HG02763 (cell line): ENCODE measurements at regions not wholly inside any gene's neighbourhood (a gene's known extent, or its start where the extent isn't known, plus 50 kb on each side); places are given as distances from the start of the nearest gene placed in this dataset.
"Not testable (repeated sequence)": the region's sequence is repeated elsewhere in the genome, so short reads cannot be mapped to it uniquely, and the experiment has no call there.

Experiments
- ATAC-seq: cut with Tn5 transposase; IDR thresholded peaks from one replicate; pipeline ENCODE4 v1.9.1; 2021; ENCODE audit warnings: mild to moderate bottlenecking, moderate library complexity; ENCODE audit not compliant: unreplicated experiment

GRCh38 chr18:37852464-37852863, 286.9 kb upstream of the CELF4 start:
- ATAC-seq: no peak

DNA sequence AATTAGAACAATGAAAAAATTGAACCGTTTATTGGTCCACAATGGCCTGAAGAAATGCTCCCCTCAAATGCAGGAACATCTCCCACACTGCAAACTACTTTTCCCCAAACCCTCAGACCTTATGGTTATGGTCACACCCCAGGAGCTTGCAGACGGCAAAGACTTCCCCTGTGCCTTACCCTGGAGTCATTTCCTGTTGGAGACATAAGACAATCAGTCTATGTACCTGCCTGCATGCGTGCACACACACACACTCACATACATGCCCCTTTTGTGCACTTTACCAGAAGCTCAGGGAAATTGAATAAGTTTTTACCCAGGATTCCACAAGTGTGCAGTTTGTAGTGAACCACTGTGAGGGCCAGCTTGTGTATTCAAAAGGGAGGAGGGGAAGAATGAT, 281.9 kb upstream of the CELF4 start:
- no peak for ATAC-seq

GRCh38 chr18:37846996-37847395, 281.4 kb upstream of the CELF4 start:
- no peak for ATAC-seq

GRCh38 chr18:37845498-37845897, 279.9 kb upstream of the CELF4 start:
- ATAC-seq: no peak

- ATAC-seq: no peak
These were observed 278.8 kb upstream of the CELF4 start for GRCh38 chr18:37844209-37844970.

GRCh38 chr18:37838083-37838482, 272.5 kb upstream of the CELF4 start:
- ATAC-seq: no peak

GRCh38 chr18:37836071-37836970, 270.7 kb upstream of the CELF4 start:
- ATAC-seq: no peak

GRCh38 chr18:37832010-37832695, 266.6 kb upstream of the CELF4 start:
- not testable (repeated sequence) for ATAC-seq

GRCh38 chr18:37812961-37813360, 247.4 kb upstream of the CELF4 start:
- no peak for ATAC-seq

DNA sequence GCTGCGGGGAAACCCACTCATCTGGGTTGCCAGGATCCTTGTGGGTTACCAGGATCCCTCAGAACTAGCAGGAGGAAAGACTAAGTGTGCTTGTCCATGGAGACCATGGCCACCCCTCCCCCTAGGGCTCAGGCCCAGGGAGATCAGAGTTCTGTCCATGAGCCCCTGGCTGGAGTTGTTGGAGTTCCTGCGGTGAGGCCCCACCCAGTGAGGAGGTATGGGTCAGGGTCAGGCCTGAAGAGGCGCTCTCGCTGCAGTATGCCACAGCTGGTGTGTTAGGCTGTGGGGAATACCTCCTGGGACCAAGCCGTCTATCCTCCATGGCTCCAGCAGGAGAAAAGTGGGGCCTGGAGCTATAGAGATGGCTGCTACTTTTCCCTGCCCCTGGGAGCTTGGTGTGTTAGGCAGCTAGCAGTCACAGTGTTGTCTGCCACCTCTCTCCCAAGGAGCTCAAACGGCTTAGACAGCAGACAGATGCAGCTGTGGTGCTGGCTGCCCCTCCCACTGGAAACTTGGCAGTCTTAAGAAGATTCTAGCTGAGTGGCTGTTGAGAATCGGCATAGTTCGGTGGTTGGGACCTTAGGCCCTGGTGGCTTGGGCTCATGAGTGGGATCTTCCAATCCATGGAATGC, 240.3 kb upstream of the CELF4 start:
- no peak for ATAC-seq

GRCh38 chr18:37796823-37797349, 231.3 kb upstream of the CELF4 start:
- ATAC-seq: no peak

DNA sequence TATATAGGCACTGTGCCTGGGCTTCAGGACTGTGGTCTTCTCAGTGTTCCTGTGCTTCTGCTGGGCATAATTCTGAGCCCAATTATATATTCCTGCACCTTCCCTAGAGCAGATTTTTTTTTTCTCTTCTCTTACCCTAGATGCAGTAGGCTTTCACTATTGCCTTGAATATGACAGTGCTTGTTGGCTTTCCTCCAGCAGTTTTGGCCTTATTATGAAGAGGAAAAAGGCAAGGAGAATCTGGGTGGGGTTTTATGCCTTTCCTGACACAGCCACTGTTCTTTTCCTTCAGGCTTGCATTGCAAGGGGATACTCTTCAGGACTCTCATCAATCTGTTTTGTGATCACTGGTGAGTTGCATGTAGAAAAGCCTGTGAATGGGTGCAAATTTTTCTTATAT, 221.9 kb upstream of the CELF4 start:
- no peak for ATAC-seq

GRCh38 chr18:37783771-37784170, 218.2 kb upstream of the CELF4 start:
- no peak for ATAC-seq

- ATAC-seq: no peak
These were observed 213.6 kb upstream of the CELF4 start for GRCh38 chr18:37779220-37779619.

DNA sequence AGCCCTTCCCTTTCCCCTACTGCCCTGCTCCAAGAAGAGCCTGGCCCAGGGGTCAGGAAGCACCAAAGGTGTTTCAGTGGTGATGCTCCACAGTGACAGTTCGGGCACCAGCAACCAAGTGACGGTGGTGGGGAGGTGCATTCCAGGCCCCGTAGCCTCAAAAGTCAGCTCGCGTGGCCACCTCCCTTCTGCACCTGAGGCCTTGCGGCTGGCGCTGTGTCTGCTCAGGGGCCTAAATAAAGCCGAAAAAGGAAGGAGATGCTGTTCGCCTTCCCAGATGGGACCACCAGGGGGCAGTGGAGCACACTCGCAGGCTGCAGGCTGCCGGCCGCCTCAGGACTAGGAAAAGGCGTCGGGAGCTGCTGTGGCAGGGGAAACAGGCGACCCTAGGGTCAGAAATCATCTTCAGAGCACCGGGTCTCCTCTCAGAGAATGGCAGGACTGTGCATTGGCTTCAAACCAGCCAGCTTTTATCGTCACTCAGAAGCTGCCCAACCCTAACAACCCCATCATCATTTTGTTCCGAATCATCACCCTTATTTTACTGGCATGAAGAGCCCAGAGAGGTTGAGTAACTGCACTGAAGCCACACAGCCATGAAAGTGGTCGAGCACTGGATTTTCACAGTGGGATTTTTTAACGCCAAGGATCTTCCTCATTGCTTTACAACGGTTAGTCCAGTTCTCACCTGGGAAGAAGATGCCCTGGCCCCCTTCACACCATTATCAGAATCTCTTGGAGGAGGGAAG, 213.0 kb upstream of the CELF4 start:
- peak; percentile 83 for ATAC-seq

DNA sequence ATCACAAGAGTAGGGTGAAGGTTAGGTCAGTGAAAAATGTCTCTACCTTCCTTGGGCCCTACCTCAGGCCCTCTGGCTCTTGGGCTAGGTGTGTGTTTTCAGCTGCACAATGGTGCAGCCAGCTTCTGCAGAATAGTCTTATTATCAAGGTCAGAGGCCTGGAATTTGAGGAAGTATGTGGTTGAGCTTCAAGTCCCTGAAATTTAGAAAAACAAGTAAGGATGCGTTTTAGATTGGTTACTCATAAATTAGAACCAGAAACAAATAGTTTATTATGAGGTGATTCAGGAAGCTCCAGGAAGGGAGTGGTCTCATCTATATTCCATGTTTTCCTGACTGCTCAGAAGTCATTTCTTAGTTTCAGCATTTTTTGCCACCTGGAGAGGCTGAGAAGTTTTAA, 204.2 kb upstream of the CELF4 start:
- ATAC-seq: no peak

DNA sequence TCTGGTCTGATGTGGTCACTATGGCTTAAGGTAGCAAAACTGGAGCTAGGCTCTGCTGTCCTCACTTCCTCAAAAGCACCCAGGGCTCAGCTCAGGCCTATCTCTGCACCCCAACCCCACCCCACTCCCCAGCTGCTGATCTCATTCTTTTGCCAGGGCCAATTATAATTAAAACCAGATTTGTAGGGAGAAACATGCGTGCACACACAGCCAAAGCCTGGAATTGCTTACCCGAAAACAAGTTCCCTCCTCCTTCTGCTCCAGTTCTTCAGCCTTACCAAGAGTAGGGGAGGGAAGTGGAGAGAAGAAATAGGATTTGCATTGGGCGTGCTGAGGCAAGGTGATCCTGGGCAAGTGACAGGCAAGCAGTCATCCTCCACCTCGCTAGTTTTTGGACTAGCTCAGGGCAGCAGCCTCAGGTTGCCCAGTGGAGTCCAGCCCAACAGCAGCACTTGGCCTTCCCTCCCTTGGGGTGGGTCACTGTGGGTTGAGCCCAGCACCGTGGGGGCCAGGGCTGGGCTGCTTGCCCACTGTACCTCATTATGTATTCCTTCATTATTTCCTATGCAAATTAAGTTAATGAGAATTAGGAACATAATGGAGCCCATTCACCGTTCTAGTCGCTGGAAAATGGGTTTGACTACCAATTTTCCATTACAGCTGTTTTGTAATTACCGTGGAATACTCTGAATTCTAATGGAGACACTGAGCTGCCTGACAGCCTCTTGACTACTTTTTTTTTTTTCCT, 199.1 kb upstream of the CELF4 start:
- no peak for ATAC-seq

DNA sequence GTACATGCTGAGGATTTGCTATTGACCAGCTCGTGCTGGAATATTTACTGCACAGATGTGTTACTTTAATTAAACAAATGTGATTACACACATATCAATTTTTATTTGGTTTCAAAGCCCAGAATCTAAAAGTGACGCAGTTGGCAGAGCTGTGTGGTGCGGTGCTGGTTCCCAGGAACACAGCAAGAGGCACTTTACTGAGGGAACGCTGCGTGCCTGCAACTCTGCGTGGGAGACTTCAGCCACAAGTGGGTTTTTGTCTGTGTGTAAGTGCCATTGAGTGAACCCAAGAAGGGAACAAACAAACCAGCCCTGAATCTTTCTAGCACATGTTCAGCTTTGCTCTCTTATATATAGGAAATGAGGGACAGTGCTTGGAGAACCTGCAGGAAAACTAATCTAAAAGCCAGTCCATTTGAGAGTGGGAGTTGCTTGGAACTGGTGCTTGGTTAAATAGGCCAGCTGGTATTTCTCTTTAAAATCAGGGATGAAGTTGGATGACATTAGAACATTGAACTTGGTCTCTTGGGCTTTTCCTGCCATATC, 196.6 kb upstream of the CELF4 start:
- no peak for ATAC-seq

- no peak for ATAC-seq
These were observed 188.5 kb upstream of the CELF4 start for GRCh38 chr18:37754141-37754540.
